NB4 (cell line): ENCODE measurements at regions not wholly inside any gene's neighbourhood (a gene's known extent, or its start where the extent isn't known, plus 50 kb on each side); places are given as distances from the start of the nearest gene placed in this dataset.

Experiments used
- POLR2A ChIP-seq: IDR thresholded peaks from 2 replicates; pipeline ENCODE4 v1.6.1; 2011; ENCODE audit warnings: mild to moderate bottlenecking; ENCODE audit not compliant: insufficient read length; ENCODE audit errors: extremely low read depth
- TF ChIP-seq, protein P1 (sequence below): IDR thresholded peaks from one replicate; pipeline ENCODE4 v1.5.1; 2012; ENCODE audit warnings: low read depth, low read length
- TF ChIP-seq, protein P2 (sequence below): IDR thresholded peaks from 2 replicates; pipeline ENCODE4 v1.6.1; 2011; ENCODE audit warnings: low read depth, low read length

DNA sequence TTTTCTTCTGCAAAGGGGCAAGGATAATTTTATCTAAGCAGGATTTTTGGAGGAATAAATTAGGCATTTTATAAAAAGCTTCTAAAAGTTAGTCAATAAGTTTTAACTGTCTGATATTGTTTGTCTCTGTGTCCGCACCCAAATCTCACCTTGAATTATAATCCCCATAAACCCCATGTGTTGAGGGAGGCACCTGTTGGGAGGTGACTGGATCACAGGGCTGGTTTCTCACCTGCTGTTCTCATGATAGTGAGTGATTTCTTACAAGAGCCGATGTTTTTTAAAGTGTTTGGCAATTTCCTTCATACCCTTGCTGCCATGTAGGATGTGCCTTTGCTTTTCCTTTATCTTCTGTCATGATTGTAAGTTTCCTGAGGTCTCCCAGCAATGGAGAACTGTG lies 481.4 kb downstream of the GBA3 start:
- TF ChIP-seq, protein P1, sequence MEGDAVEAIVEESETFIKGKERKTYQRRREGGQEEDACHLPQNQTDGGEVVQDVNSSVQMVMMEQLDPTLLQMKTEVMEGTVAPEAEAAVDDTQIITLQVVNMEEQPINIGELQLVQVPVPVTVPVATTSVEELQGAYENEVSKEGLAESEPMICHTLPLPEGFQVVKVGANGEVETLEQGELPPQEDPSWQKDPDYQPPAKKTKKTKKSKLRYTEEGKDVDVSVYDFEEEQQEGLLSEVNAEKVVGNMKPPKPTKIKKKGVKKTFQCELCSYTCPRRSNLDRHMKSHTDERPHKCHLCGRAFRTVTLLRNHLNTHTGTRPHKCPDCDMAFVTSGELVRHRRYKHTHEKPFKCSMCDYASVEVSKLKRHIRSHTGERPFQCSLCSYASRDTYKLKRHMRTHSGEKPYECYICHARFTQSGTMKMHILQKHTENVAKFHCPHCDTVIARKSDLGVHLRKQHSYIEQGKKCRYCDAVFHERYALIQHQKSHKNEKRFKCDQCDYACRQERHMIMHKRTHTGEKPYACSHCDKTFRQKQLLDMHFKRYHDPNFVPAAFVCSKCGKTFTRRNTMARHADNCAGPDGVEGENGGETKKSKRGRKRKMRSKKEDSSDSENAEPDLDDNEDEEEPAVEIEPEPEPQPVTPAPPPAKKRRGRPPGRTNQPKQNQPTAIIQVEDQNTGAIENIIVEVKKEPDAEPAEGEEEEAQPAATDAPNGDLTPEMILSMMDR = no peak
- TF ChIP-seq POLR2A = no peak
- TF ChIP-seq, protein P2, sequence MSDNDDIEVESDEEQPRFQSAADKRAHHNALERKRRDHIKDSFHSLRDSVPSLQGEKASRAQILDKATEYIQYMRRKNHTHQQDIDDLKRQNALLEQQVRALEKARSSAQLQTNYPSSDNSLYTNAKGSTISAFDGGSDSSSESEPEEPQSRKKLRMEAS = no peak
